ENCODE measurements at regions not wholly inside any gene's neighbourhood (a gene's known extent, or its start where the extent isn't known, plus 50 kb on each side); places are given as distances from the start of the nearest gene placed in this dataset.

DNA sequence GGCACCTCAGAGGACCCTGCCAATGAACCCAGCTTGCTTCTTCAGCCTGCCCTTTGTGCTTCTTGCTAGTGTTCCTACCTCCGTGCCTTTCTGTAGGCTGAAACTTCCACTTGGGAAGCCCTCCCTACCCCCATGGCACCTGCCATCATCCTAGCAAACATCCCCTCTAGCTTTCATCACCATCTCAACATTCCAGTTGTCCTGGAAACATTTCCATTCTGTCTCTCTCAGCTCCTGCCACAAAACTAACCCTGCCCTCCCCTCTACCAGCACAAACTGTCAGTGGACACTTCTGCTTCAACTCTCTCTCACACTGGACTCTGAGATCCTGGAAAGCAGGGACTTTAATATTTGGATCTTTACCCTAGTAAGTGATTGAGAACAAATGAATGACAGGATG is 525.8 kb upstream of the TENM4 start:
- TF ChIP-seq, protein P1, sequence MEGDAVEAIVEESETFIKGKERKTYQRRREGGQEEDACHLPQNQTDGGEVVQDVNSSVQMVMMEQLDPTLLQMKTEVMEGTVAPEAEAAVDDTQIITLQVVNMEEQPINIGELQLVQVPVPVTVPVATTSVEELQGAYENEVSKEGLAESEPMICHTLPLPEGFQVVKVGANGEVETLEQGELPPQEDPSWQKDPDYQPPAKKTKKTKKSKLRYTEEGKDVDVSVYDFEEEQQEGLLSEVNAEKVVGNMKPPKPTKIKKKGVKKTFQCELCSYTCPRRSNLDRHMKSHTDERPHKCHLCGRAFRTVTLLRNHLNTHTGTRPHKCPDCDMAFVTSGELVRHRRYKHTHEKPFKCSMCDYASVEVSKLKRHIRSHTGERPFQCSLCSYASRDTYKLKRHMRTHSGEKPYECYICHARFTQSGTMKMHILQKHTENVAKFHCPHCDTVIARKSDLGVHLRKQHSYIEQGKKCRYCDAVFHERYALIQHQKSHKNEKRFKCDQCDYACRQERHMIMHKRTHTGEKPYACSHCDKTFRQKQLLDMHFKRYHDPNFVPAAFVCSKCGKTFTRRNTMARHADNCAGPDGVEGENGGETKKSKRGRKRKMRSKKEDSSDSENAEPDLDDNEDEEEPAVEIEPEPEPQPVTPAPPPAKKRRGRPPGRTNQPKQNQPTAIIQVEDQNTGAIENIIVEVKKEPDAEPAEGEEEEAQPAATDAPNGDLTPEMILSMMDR (IDR thresholded peaks at IDR 0.05; ENCODE audit: low read depth, low read length, poor library complexity, severe bottlenecking), result no peak
- TF ChIP-seq EZH2phosphoT487 (IDR thresholded peaks at IDR 0.05; ENCODE audit: borderline replicate concordance, low read length), result no peak
- no peak overlapping the region for H3K4me3 ChIP-seq (ENCODE audit: low read length)
- H3K4me1 ChIP-seq (ENCODE audit: control insufficient read depth, low read length), result no peaks in the 10 kb centered on the region
- H3K4me2 ChIP-seq (ENCODE audit: low read length), result no peak overlapping the region
- no peaks in the 10 kb centered on the region for H4K20me1 ChIP-seq (ENCODE audit: control insufficient read depth, insufficient read depth, low read depth, low read length)
- no peaks in the 10 kb centered on the region for H3K9me2 ChIP-seq (replicated peaks; ENCODE audit: control insufficient read depth, low read length)
- no peaks in the 10 kb centered on the region for H3K9me3 ChIP-seq (ENCODE audit: control insufficient read depth, insufficient read depth, low read length)
- no peaks in the 10 kb centered on the region for H3F3A ChIP-seq (ENCODE audit: control insufficient read depth, insufficient read depth)
- H3K27me3 ChIP-seq (ENCODE audit: control insufficient read depth, low read length), result no peaks in the 10 kb centered on the region
- H3K36me3 ChIP-seq (ENCODE audit: control insufficient read depth, low read length), result no peaks in the 10 kb centered on the region
- H3K27ac ChIP-seq (ENCODE audit: low read depth, low read length), result no peak overlapping the region
- H3K79me2 ChIP-seq (ENCODE audit: control insufficient read depth, low read length), result no peaks in the 10 kb centered on the region

DNA sequence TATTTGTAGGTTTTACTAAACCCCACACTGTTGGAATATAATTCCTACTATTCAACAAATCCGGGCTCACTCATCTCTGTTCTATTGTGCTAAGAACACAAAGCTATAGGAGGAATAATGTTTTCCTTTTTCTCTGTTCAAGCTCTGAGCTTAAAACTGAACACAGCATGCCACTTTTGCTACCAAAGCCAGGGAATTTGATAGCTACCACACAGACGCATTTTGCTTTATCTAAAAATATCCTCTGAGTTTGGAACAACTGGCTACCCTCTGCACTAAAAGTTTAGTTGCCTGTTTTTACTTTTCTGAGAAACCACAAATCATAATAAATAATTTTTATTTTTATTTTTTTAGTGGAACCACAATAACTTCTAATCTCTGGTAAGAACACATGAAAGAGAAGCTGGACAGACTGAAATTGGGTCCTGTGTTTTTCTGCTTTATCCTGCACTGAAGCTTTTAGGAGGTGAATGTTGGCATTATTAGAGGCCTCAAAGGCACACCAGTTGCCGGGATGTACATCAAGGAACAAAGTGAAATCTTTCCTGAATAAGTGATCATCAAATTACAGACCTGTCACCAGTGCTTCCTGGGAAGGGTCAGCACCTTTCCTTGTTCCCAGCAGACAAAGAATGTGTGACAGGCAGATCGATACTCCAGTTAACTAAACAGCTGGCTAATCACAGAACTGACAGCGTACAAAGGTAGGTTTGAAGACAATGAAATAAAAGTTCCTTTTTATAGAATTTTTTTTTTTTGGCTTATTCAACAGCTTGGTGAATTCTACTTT is 523.2 kb upstream of the TENM4 start:
- TF ChIP-seq, protein P1 (IDR thresholded peaks at IDR 0.05; ENCODE audit: low read depth, low read length, poor library complexity, severe bottlenecking), result no peak
- TF ChIP-seq EZH2phosphoT487 (IDR thresholded peaks at IDR 0.05; ENCODE audit: borderline replicate concordance, low read length), result no peak
- H3K4me1 ChIP-seq (ENCODE audit: control insufficient read depth, low read length), result no peaks in the 10 kb centered on the region
- no peaks in the 10 kb centered on the region for H3K27me3 ChIP-seq (ENCODE audit: control insufficient read depth, low read length)
- no peaks in the 10 kb centered on the region for H3K79me2 ChIP-seq (ENCODE audit: control insufficient read depth, low read length)
- no peak overlapping the region for H3K4me2 ChIP-seq (ENCODE audit: low read length)
- H3K9me3 ChIP-seq (ENCODE audit: control insufficient read depth, insufficient read depth, low read length), result peaks cover 3% of the 10 kb centered on the region; the same call in 1 of the 2 replicates
- H3K9me2 ChIP-seq (replicated peaks; ENCODE audit: control insufficient read depth, low read length), result no peaks in the 10 kb centered on the region
- H3K4me3 ChIP-seq (ENCODE audit: low read length), result no peak overlapping the region
- H3F3A ChIP-seq (ENCODE audit: control insufficient read depth, insufficient read depth), result no peaks in the 10 kb centered on the region
- no peaks in the 10 kb centered on the region for H4K20me1 ChIP-seq (ENCODE audit: control insufficient read depth, insufficient read depth, low read depth, low read length)
- H3K27ac ChIP-seq (ENCODE audit: low read depth, low read length), result no peak overlapping the region
- H3K36me3 ChIP-seq (ENCODE audit: control insufficient read depth, low read length), result no peaks in the 10 kb centered on the region

DNA sequence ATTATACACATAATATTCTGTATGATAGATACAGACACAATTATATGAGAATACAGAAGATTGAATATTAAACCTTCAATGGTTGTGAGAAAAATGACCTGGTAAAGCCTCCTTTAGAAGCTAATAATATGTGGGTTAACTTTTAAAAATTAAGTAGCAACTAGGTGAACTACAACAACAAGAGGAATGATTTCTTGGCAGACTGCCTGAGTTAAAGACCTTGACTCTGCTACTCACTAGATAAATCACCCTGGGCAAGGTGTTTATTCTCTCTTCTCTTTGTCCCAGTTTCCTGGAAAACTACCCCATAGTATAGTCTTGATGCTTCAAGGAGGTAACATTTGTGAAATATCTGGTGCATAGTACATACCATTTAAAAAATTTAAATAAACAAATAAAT is 519.6 kb upstream of the TENM4 start:
- Histone ChIP-seq H4K20me1 (ENCODE audit: control insufficient read depth, insufficient read depth, low read depth, low read length) (no peaks in the 10 kb centered on the region), H3K36me3 (ENCODE audit: control insufficient read depth, low read length) (no peaks in the 10 kb centered on the region), H3K27me3 (ENCODE audit: control insufficient read depth, low read length) (no peaks in the 10 kb centered on the region), H3K4me2 (ENCODE audit: low read length) (no peak overlapping the region), H3K4me1 (ENCODE audit: control insufficient read depth, low read length) (no peaks in the 10 kb centered on the region), H3K27ac (ENCODE audit: low read depth, low read length) (no peak overlapping the region), H3F3A (ENCODE audit: control insufficient read depth, insufficient read depth) (no peaks in the 10 kb centered on the region), H3K9me3 (ENCODE audit: control insufficient read depth, insufficient read depth, low read length) (peaks cover 5% of the 10 kb centered on the region; the same call in 1 of the 2 replicates), H3K9me2 (replicated peaks; ENCODE audit: control insufficient read depth, low read length) (no peaks in the 10 kb centered on the region), H3K4me3 (ENCODE audit: low read length) (no peak overlapping the region), H3K79me2 (ENCODE audit: control insufficient read depth, low read length) (no peaks in the 10 kb centered on the region)
- TF ChIP-seq, protein P1 (IDR thresholded peaks at IDR 0.05; ENCODE audit: low read depth, low read length, poor library complexity, severe bottlenecking), result no peak
- TF ChIP-seq EZH2phosphoT487 (IDR thresholded peaks at IDR 0.05; ENCODE audit: borderline replicate concordance, low read length), result no peak
